ENCODE measurements at regions not wholly inside any gene's neighbourhood (a gene's known extent, or its start where the extent isn't known, plus 50 kb on each side); places are given as distances from the start of the nearest gene placed in this dataset.

DNA sequence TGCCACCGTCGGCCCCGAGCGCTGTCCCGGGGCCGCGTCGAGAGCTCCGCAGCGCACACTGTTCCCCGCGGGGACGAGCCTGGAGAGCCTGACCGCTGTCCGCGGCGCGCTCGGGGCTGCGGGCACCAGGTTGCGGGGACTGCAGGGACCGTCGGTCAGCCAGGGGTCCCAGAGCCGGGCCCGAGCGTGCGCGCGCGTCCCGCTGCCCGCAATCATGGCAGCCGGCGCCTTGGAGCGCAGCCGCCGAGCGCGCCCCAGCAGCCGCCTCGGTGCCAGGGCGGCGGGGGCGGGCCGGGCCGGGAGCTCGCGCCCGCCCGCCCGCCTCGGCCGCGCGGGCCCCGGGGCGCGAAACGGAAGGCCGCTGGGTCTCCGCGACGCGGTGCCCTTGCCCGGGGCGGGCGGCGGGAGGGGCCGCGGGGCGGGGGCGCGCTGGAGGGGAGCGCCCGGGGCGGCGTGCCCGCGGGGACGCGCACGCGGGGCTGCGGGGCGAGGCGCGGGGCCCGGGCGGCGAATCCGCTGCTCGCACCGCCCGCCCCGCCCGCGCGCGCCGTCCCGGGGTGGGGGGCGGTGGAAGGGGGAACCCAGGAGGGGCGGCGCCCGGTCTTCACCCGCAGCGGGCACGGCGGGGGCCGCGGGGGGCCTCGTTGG lies 79.4 kb upstream of the PPARA start:
- TF ChIP-seq, protein P1, sequence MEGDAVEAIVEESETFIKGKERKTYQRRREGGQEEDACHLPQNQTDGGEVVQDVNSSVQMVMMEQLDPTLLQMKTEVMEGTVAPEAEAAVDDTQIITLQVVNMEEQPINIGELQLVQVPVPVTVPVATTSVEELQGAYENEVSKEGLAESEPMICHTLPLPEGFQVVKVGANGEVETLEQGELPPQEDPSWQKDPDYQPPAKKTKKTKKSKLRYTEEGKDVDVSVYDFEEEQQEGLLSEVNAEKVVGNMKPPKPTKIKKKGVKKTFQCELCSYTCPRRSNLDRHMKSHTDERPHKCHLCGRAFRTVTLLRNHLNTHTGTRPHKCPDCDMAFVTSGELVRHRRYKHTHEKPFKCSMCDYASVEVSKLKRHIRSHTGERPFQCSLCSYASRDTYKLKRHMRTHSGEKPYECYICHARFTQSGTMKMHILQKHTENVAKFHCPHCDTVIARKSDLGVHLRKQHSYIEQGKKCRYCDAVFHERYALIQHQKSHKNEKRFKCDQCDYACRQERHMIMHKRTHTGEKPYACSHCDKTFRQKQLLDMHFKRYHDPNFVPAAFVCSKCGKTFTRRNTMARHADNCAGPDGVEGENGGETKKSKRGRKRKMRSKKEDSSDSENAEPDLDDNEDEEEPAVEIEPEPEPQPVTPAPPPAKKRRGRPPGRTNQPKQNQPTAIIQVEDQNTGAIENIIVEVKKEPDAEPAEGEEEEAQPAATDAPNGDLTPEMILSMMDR (IDR thresholded peaks at IDR 0.05; ENCODE audit: low read depth, low read length): no peak
- in situ Hi-C loops (cut with HindIII; ENCODE audit: low sequenced_read_pairs): no loop called here
- peak overlapping the region; percentile 86 for H3K4me3 ChIP-seq (ENCODE audit: low read depth, low read length)
- peak; percentile 38 for DNase-seq (ENCODE audit: low read depth, low spot score)

DNA sequence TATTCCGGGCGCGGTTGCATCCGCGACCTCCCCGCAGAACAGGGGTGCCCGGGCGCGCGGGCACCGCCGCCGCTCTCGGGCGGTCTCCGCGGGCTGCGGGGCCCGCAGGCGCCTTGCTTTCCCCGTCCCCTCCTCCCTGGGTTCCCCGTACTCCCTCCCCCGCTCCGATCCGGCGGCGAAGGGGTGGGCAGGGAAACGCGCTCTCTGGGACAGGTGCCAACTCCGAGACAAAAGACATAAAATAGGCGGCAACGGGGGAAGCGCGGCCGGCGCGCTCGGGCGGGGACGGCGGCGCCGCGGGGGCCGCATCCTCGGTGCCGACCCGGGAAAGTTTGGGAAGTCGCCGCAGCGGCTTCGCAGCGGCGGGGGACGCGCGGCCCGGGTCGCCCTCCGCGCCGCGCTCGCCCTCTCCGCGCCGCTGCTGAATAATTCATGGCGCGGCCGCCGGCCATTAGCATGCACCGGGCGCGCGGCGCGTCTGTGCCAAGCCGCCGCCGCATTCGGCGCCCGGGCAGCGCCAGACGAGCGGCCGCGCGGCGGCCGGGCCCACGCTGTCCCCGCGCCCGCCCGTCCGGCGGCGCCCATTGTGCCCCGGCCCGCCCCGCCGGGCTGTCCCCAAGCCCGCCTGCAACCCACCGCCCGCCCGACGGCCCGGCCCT lies 78.7 kb upstream of the PPARA start:
- peak; percentile 97 for DNase-seq (ENCODE audit: low read depth, low spot score)
- in situ Hi-C loops (cut with HindIII; ENCODE audit: low sequenced_read_pairs): no loop called here

DNA sequence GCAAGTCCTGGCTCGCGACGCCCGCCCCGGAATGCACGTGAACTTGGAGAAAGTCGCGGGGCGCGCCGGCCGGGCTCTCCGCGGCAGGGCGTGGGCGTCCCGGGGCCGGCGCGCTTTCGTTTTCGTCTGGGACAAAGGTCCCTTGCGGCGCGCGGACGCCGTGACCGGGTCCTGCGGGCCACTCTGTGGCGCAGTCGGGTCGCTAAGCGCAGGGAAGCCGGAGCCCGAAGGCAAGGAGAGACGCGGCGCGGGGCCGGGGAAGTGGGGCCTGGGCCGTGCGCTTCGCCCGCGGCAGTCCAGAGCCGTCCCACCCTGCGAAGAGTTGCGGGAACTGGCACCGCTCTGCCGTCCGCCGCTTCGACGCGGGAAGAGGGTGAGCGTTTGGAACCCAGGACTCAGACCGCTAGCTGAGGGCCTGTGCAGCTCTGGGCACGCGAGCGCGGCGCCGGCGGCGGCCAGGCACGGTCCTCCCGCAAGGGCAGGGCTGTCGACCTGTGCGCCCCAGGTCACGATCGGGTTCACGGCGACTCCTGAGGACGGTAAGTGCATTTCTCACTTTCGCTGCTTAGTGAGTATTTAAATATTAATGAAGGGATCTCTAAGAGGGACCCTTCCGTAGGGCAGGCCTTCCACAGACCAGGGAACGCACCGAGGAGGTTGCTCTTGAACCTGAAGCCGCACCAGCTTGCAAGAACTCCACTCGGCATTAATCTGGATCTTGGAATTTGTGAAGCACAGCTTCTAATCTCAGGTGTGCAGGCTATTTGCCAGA lies 78.0 kb upstream of the PPARA start:
- TF ChIP-seq, protein P1 (IDR thresholded peaks at IDR 0.05; ENCODE audit: low read depth, low read length): no peak
- in situ Hi-C loops (cut with HindIII; ENCODE audit: low sequenced_read_pairs): no loop called here
- DNase-seq (ENCODE audit: low read depth, low spot score): peak; percentile 57
- H3K4me3 ChIP-seq (ENCODE audit: low read depth, low read length): peak overlapping the region; percentile 86

More for the DNA sequence above, 78.7 kb upstream of the PPARA start:
- TF ChIP-seq, protein P1 (IDR thresholded peaks at IDR 0.05; ENCODE audit: low read depth, low read length): no peak
- H3K4me3 ChIP-seq (ENCODE audit: low read depth, low read length): peak overlapping the region; percentile 86

DNA sequence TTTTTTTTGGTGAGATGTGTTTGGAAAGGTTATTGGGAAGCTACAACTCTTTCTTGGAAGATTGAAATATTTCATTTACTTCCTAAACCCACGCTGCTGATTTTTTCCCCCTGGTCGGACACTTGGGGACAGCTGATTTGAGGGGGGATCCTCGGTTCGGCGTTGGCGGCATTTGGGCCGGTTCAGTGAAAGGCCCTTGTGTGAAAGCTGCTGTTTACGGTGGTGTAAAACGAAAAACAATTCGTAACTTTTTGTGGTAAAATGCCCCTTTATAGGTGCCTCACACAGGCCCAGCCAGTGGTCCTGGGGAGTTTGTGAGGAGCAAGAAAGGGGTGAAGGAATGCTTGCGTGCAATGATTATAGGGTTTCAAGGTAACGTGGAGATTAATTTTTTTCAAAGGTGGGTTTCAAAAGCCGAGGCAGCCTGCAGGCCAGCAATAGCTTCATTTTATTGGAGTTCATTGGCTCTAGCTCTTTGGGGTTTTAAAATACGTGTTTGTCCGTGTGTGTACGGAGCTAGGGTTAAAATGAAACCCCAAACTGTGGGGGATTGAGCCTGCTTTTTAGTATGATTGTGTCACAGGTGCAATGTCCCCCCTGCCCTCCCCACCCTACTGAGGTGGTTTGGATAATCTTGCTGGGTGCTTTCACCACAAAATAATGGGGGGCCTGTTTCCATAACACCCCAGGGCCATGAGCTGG lies 77.2 kb upstream of the PPARA start:
- TF ChIP-seq, protein P1 (IDR thresholded peaks at IDR 0.05; ENCODE audit: low read depth, low read length): no peak
- peak overlapping the region; percentile 86 for H3K4me3 ChIP-seq (ENCODE audit: low read depth, low read length)
- in situ Hi-C loops (cut with HindIII; ENCODE audit: low sequenced_read_pairs): no loop called here

DNA sequence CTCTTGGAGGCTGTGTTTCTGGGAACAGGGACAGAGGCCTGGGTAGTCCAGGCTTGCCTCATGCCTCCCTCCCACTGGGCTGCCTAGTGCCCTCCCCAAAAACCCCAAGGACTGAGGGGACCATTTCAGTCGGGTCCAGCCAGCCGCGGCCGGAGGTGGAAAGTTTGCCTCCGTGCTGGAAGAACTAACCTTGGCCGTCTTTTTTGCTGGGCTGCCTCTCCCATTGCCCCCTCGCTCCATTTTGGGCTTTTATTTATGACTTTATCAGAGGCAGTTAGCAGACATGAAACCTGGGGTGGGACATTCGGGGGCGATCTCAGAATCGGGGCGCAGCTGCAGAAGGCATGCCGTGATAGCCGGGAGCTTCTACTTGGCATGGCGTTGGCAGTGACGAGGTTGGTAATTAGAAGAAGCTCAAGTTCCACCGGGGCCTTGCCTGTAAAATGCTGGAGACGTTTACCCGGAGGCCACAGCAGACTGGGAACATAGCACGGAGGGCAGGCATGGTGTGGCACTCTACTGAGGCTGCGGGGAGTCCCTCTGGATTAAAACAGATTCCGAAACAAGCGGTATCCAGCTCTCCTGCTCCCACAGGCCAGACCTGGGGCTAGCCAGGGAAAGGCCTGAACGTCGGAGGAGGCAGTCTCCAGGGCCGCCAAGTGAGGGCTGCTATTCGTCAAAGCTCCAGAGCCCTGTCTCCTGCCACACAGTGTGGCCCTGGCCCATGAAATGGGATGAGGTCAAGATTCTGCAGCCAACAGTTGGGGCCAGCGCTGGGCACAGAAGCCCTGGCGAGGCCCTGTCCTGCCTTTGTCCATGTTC lies 76.4 kb upstream of the PPARA start:
- TF ChIP-seq, protein P1 (IDR thresholded peaks at IDR 0.05; ENCODE audit: low read depth, low read length): no peak
- peak; percentile 20 for DNase-seq (ENCODE audit: low read depth, low spot score)
- H3K4me3 ChIP-seq (ENCODE audit: low read depth, low read length): peak overlapping the region; percentile 86
- in situ Hi-C loops (cut with HindIII; ENCODE audit: low sequenced_read_pairs): no loop called here

More for the DNA sequence above, 77.2 kb upstream of the PPARA start:
- no peak for DNase-seq (ENCODE audit: low read depth, low spot score)
